ENCODE measurements at regions not wholly inside any gene's neighbourhood (a gene's known extent, or its start where the extent isn't known, plus 50 kb on each side); places are given as distances from the start of the nearest gene placed in this dataset.

- TF ChIP-seq CTCF (IDR thresholded peaks at IDR 0.05; ENCODE audit: low read depth, low read length, missing input control) (no peak), FOXA1 (IDR thresholded peaks at IDR 0.05) (no peak), RAD21 (IDR thresholded peaks at IDR 0.05) (no peak), MAX (IDR thresholded peaks at IDR 0.05) (no peak), SP1 (IDR thresholded peaks at IDR 0.05) (no peak), REST (IDR thresholded peaks at IDR 0.05) (no peak), ZBTB33 (IDR thresholded peaks at IDR 0.05) (no peak)
Measured at GRCh38 chrX:16039834-16040233, 83.5 kb upstream of the GRPR start.

Data from liver (tissue), 3 donors.